GM12878 (cell line): ENCODE measurements at regions not wholly inside any gene's neighbourhood (a gene's known extent, or its start where the extent isn't known, plus 50 kb on each side); places are given as distances from the start of the nearest gene placed in this dataset.

Source experiments
- ATAC-seq: fragments of 200-7000 bp; cut with Tn5 transposase; 3 replicates; pipeline ENCODE4 v1.9.1; 2020; ENCODE audit warnings: mild to moderate bottlenecking, moderate library complexity
- BruUV-seq: library from RNA; stranded (reverse); fragments of 400-500 nt; replicated peaks from 2 replicates; lab custom pipeline; 2021; lab: Mats Ljungman, UMichigan
- CTCF ChIA-PET: fragments of 300-600 bp; sonication (Branson Sonifier 250); formaldehyde crosslinking; extraction: SDS; loops from one replicate; lab custom pipeline; 2021; ENCODE audit warnings: inconsistent platforms; lab: Yijun Ruan, JAX
- POLR2A ChIA-PET: fragments of 350-600 bp; formaldehyde crosslinking; extraction: SDS; loops from one replicate; lab custom pipeline; 2021; ENCODE audit warnings: inconsistent platforms; lab: Charles Lee
- RAD21 ChIA-PET: fragments of 300-600 bp; sonication (Branson Sonifier 250); formaldehyde crosslinking; loops from one replicate; lab custom pipeline; 2023; ENCODE audit warnings: antibody characterized with exemption; ENCODE audit not compliant: unreplicated experiment; lab: Charles Lee
- SMC1A ChIA-PET: fragments of 300-600 bp; sonication (Branson Sonifier 250); formaldehyde crosslinking; loops from one replicate; lab custom pipeline; 2023; ENCODE audit not compliant: unreplicated experiment, uncharacterized antibody; lab: Charles Lee
- DNase-seq: peaks from one replicate; pipeline ENCODE4 v3.0.0-alpha.2; 2011; ENCODE audit warnings: low read depth, low spot score
- FAIRE-seq: peaks from 3 replicates; lab custom pipeline; 2011; peaks lifted over from hg19 to GRCh38; lab: Jason Lieb, UNC
- H2AFZ ChIP-seq: 2 replicates; pipeline ENCODE4 v1.6.0; 2011; ENCODE audit warnings: low read depth, low read length, control low read depth; ENCODE audit not compliant: control insufficient read depth
- H3K27ac ChIP-seq: 2 replicates; pipeline ENCODE4 v1.5.1; 2011; ENCODE audit warnings: control low read depth; ENCODE audit not compliant: control insufficient read depth, insufficient read depth
- H3K27me3 ChIP-seq, 2 experiments: replicated peaks in 1 of 2; 2 replicates each; pipeline versions ENCODE4 v1.6.0 to v1.6.1; 2011; ENCODE audit warnings: low read length in 1 of 2; ENCODE audit not compliant: control insufficient read depth in 2 of 2, insufficient read depth in 2 of 2
- H3K36me3 ChIP-seq, 2 experiments: 2 replicates each; pipeline ENCODE4 v1.5.1; 2011; ENCODE audit warnings: low read length in 1 of 2; ENCODE audit not compliant: control insufficient read depth in 2 of 2, insufficient read depth in 2 of 2
- H3K4me1 ChIP-seq: 2 replicates; pipeline ENCODE4 v1.6.1; 2011; ENCODE audit warnings: mild to moderate bottlenecking, low read length, moderate library complexity, mixed read lengths; ENCODE audit not compliant: control insufficient read depth, insufficient read depth
- H3K4me2 ChIP-seq: 2 replicates; pipeline ENCODE4 v1.6.0; 2011; ENCODE audit warnings: control low read depth; ENCODE audit not compliant: control insufficient read depth, insufficient read depth
- H3K4me3 ChIP-seq: fragments of 200-600 bp; sonication (generic); 2 replicates; pipeline ENCODE4 v1.5.1; 2016
- H3K79me2 ChIP-seq: 2 replicates; pipeline ENCODE4 v1.6.0; 2011; ENCODE audit warnings: low read length; ENCODE audit not compliant: control insufficient read depth, insufficient read depth
- H3K9ac ChIP-seq: 2 replicates; pipeline ENCODE4 v1.8.0; 2011; ENCODE audit warnings: low read length, control low read depth, mixed read lengths; ENCODE audit not compliant: control insufficient read depth, insufficient read depth
- H3K9me3 ChIP-seq: replicated peaks from 3 replicates; pipeline ENCODE4 v1.5.1; 2011; ENCODE audit warnings: mild to moderate bottlenecking, low read length; ENCODE audit not compliant: control insufficient read depth, insufficient read depth
- H4K20me1 ChIP-seq: 2 replicates; pipeline ENCODE4 v1.6.0; 2011; ENCODE audit not compliant: control insufficient read depth, insufficient read depth
- CBX5 ChIP-seq: sonication (generic); IDR thresholded peaks from 2 replicates; pipeline ENCODE4 v1.6.1; 2016; ENCODE audit warnings: low read depth, moderate library complexity, mild to moderate bottlenecking, inconsistent platforms
- DPF2 ChIP-seq: fragments of 450-650 bp; IDR thresholded peaks from 2 replicates; pipeline ENCODE4 v1.6.1; 2017; ENCODE audit warnings: mild to moderate bottlenecking
- E2F8 ChIP-seq: fragments of 450-650 bp; IDR thresholded peaks from 2 replicates; pipeline ENCODE4 v1.6.1; 2018; ENCODE audit warnings: mild to moderate bottlenecking, low read depth, moderate library complexity; ENCODE audit not compliant: partially characterized antibody
- FOXK2 ChIP-seq: fragments of 450-650 bp; IDR thresholded peaks from 2 replicates; pipeline ENCODE4 v1.6.1; 2017; ENCODE audit warnings: mild to moderate bottlenecking, moderate library complexity
- IKZF2 ChIP-seq, 2 experiments: fragments of 450-650 bp; IDR thresholded peaks; 2 replicates each; pipeline ENCODE4 v1.6.1; 2017; ENCODE audit warnings: mild to moderate bottlenecking in 2 of 2, moderate library complexity in 2 of 2
- JUNB ChIP-seq: IDR thresholded peaks from 2 replicates; pipeline ENCODE4 v1.6.1; 2016; ENCODE audit warnings: antibody characterized with exemption, mild to moderate bottlenecking
- MYB ChIP-seq: fragments of 150-350 bp; IDR thresholded peaks from 2 replicates; pipeline ENCODE4 v1.6.1; 2014; ENCODE audit warnings: mild to moderate bottlenecking, low read depth, low read length, borderline replicate concordance
- RFX5 ChIP-seq: IDR thresholded peaks from 2 replicates; pipeline ENCODE4 v1.6.1; 2011; ENCODE audit warnings: low read depth, low read length, improper control_type of control experiment
- SREBF2 ChIP-seq: IDR thresholded peaks from 2 replicates; pipeline ENCODE4 v1.6.1; 2012; ENCODE audit warnings: mild to moderate bottlenecking, low read length
- STAT3 ChIP-seq: IDR thresholded peaks from 2 replicates; pipeline ENCODE4 v1.6.1; 2011; ENCODE audit warnings: low read depth, low read length, improper control_type of control experiment
- TCF12 ChIP-seq: IDR thresholded peaks from 2 replicates; pipeline ENCODE4 v1.6.1; 2011; ENCODE audit warnings: low read depth, mild to moderate bottlenecking, low read length
- TCF3 ChIP-seq: IDR thresholded peaks from 2 replicates; pipeline ENCODE4 v1.6.1; 2012; ENCODE audit warnings: low read depth, mild to moderate bottlenecking, low read length, borderline replicate concordance; ENCODE audit not compliant: insufficient read depth
- ZBTB33 ChIP-seq: fragments of 450-650 bp; IDR thresholded peaks from 2 replicates; pipeline ENCODE4 v1.6.1; 2017; ENCODE audit warnings: mild to moderate bottlenecking
- ZNF217 ChIP-seq: fragments of 450-650 bp; IDR thresholded peaks from 2 replicates; pipeline ENCODE4 v1.6.1; 2017; ENCODE audit warnings: antibody characterized with exemption, mild to moderate bottlenecking
- WGBS: methylation state at CpG from one replicate; pipeline ENCODE4 v1.1.6; 2016; ENCODE audit warnings: low lambda C conversion rate; ENCODE audit not compliant: insufficient replicate concordance, insufficient coverage; ENCODE audit errors: missing lambda C conversion rate; 5-methylcytosine and 5-hydroxymethylcytosine counted together
- in situ Hi-C: fragments of 300-500 bp; cut with MboI; formaldehyde crosslinking; loops from 9 replicates; pipeline ENCODE4 v1.14.3; 2018; ENCODE audit warnings: mixed read lengths
- intact Hi-C: fragments of 100-400 bp; cut with micrococcal nuclease; formaldehyde crosslinking; loops from one replicate; pipeline ENCODE4 v1.14.2; 2022; ENCODE audit not compliant: unreplicated experiment

GRCh38 chr14:48341069-48341468 is 665.7 kb upstream of the MDGA2 start:
- Histone ChIP-seq H3K36me3 (no peaks in the 10 kb centered on the region), H3K9ac (no peak overlapping the region), H3K4me2 (no peak overlapping the region), H3K27ac (no peak overlapping the region), H2AFZ (no peak overlapping the region), H4K20me1 (no peaks in the 10 kb centered on the region), H3K4me1 (no peaks in the 10 kb centered on the region), H3K4me3 (no peak overlapping the region), H3K27me3 (no peaks in the 10 kb centered on the region), H3K9me3 (no peaks in the 10 kb centered on the region), H3K79me2 (no peaks in the 10 kb centered on the region)
- ATAC-seq (no peak), FAIRE-seq (no peak), DNase-seq (no peak)
- intact Hi-C loops (no loop called here), in situ Hi-C loops (no loop called here)
- TF ChIP-seq DPF2 (no peak), STAT3 (no peak), IKZF2 (IDR thresholded peaks at IDR 0.05) (no peak), FOXK2 (no peak), RFX5 (no peak)
- SMC1A ChIA-PET = no interaction called here
- RAD21 ChIA-PET = no interaction called here
- BruUV-seq = no TSS peak
- WGBS = 0% methylated on average over 1 of the region's 1 CpG
- CTCF ChIA-PET = interaction anchor here (1.1 kb wide), 1 partner anchor 10 kb away, joined by 3 read pairs; no protein-coding TSS in a partner anchor
- POLR2A ChIA-PET = no interaction called here

GRCh38 chr14:48333221-48333920 is 658.0 kb upstream of the MDGA2 start:
- 0% methylated on average over 2 of the region's 2 CpGs for WGBS
- no peaks in the 10 kb centered on the region for H4K20me1 ChIP-seq
- in situ Hi-C loops (no loop called here), intact Hi-C loops (no loop called here)
- ChIA-PET RAD21 (no interaction called here), CTCF (no interaction called here), POLR2A (no interaction called here), SMC1A (interaction anchor here (0.6 kb wide), 1 partner anchor 645 kb away, joined by 3 read pairs; no protein-coding TSS in a partner anchor)
- no peaks in the 10 kb centered on the region for H3K27me3 ChIP-seq
- no peak overlapping the region for H3K4me3 ChIP-seq
- H3K9ac ChIP-seq = no peak overlapping the region
- TF ChIP-seq JUNB (no peak), TCF12 (no peak), ZNF217 (no peak), SREBF2 (no peak), E2F8 (no peak), CBX5 (no peak), TCF3 (no peak), MYB (no peak), ZBTB33 (no peak)
- no peak for ATAC-seq
- no peak overlapping the region for H3K27ac ChIP-seq
- FAIRE-seq = no peak
- no peak overlapping the region for H2AFZ ChIP-seq
- no peaks in the 10 kb centered on the region for H3K4me1 ChIP-seq
- no peaks in the 10 kb centered on the region for H3K36me3 ChIP-seq
- no peaks in the 10 kb centered on the region for H3K9me3 ChIP-seq
- H3K79me2 ChIP-seq = no peaks in the 10 kb centered on the region
- BruUV-seq = no TSS peak
- DNase-seq = no peak
- no peak overlapping the region for H3K4me2 ChIP-seq
